NT2/D1 (cell line): ENCODE measurements at regions not wholly inside any gene's neighbourhood (a gene's known extent, or its start where the extent isn't known, plus 50 kb on each side); places are given as distances from the start of the nearest gene placed in this dataset.

Source experiments
- YY1 ChIP-seq: IDR thresholded peaks from 2 replicates; pipeline ENCODE4 v1.6.1; 2011; ENCODE audit not compliant: insufficient read length, insufficient read depth
- ZNF274 ChIP-seq: IDR thresholded peaks from 2 replicates; pipeline ENCODE4 v1.6.1; 2011; ENCODE audit warnings: mild to moderate bottlenecking, low read depth, low read length

- TF ChIP-seq YY1: no peak
- no peak for TF ChIP-seq ZNF274
These were observed 339.7 kb upstream of the IRX4 start for GRCh38 chr5:2222246-2222992.
